Loucy (cell line): ENCODE measurements at regions not wholly inside any gene's neighbourhood (a gene's known extent, or its start where the extent isn't known, plus 50 kb on each side); places are given as distances from the start of the nearest gene placed in this dataset.
"Not testable (repeated sequence)": the region's sequence is repeated elsewhere in the genome, so short reads cannot be mapped to it uniquely, and the experiment has no call there.

Source experiments
- H2AFZ ChIP-seq: fragments of 200-600 bp; sonication (generic); 2 replicates; pipeline ENCODE4 v1.6.0; 2016; ENCODE audit warnings: antibody characterized with exemption, mild to moderate bottlenecking, low read length, moderate library complexity
- H3F3A ChIP-seq: fragments of 200-600 bp; 2 replicates; pipeline ENCODE4 v1.6.0; 2016; ENCODE audit warnings: antibody characterized with exemption, low read depth, mild to moderate bottlenecking
- H3K27me3 ChIP-seq: fragments of 200-600 bp; sonication (generic); 2 replicates; pipeline ENCODE4 v1.6.1; 2014; ENCODE audit warnings: low read length, mild to moderate bottlenecking; ENCODE audit not compliant: insufficient read depth, poor library complexity, severe bottlenecking
- H3K36me3 ChIP-seq: fragments of 200-600 bp; sonication (generic); 2 replicates; pipeline ENCODE4 v1.6.1; 2016; ENCODE audit warnings: low read length; ENCODE audit not compliant: insufficient read depth
- H3K4me1 ChIP-seq: fragments of 200-600 bp; sonication (generic); 2 replicates; pipeline ENCODE4 v1.5.1; 2014; ENCODE audit warnings: low read length, mild to moderate bottlenecking; ENCODE audit not compliant: insufficient read depth, poor library complexity, severe bottlenecking
- H3K4me2 ChIP-seq: fragments of 200-600 bp; sonication (generic); 2 replicates; pipeline ENCODE4 v1.6.0; 2014; ENCODE audit warnings: antibody characterized with exemption, low read length, low read depth, mild to moderate bottlenecking; ENCODE audit not compliant: poor library complexity, severe bottlenecking
- H3K4me3 ChIP-seq: fragments of 200-600 bp; sonication (generic); 2 replicates; pipeline ENCODE4 v1.5.1; 2014; ENCODE audit warnings: low read length, mild to moderate bottlenecking, mixed read lengths; ENCODE audit not compliant: poor library complexity, severe bottlenecking
- H3K79me2 ChIP-seq: fragments of 200-600 bp; sonication (generic); 2 replicates; pipeline ENCODE4 v1.6.1; 2014; ENCODE audit warnings: low read length; ENCODE audit not compliant: insufficient read depth
- H3K9ac ChIP-seq: fragments of 200-600 bp; sonication (generic); 2 replicates; pipeline ENCODE4 v1.6.0; 2014; ENCODE audit warnings: mild to moderate bottlenecking, low read depth, low read length, moderate library complexity; ENCODE audit not compliant: poor library complexity, severe bottlenecking
- H3K9me2 ChIP-seq: fragments of 200-600 bp; sonication (generic); replicated peaks from 2 replicates; pipeline ENCODE4 v1.6.1; 2016; ENCODE audit warnings: low read depth, low read length, mixed read lengths
- H3K9me3 ChIP-seq: fragments of 200-600 bp; sonication (generic); 2 replicates; pipeline ENCODE4 v1.6.1; 2014; ENCODE audit warnings: mild to moderate bottlenecking, antibody characterized with exemption, low read length, low read depth; ENCODE audit not compliant: insufficient read depth
- H4K20me1 ChIP-seq: fragments of 200-600 bp; sonication (generic); 2 replicates; pipeline ENCODE4 v1.6.0; 2014; ENCODE audit warnings: antibody characterized with exemption, low read length, mild to moderate bottlenecking; ENCODE audit not compliant: insufficient read depth, poor library complexity, severe bottlenecking
- CTCF ChIP-seq: fragments of 200-600 bp; sonication (generic); conservative IDR thresholded peaks from 2 replicates; pipeline ENCODE4 v1.5.1; 2014; ENCODE audit warnings: mild to moderate bottlenecking, antibody characterized with exemption, low read length
- EZH2phosphoT487 ChIP-seq: fragments of 200-600 bp; IDR thresholded peaks from 2 replicates; pipeline ENCODE4 v1.6.1; 2018; ENCODE audit warnings: antibody characterized with exemption, mild to moderate bottlenecking, moderate library complexity, borderline replicate concordance

GRCh38 chr6:865846-866245 lies 172.9 kb upstream of the EXOC2 start:
- Histone ChIP-seq H3K9ac (no peak overlapping the region), H3K36me3 (no peaks in the 10 kb centered on the region), H3F3A (no peaks in the 10 kb centered on the region), H4K20me1 (no peaks in the 10 kb centered on the region), H3K4me3 (no peak overlapping the region), H2AFZ (no peak overlapping the region), H3K27me3 (no peaks in the 10 kb centered on the region), H3K9me2 (no peaks in the 10 kb centered on the region), H3K4me2 (no peak overlapping the region), H3K4me1 (no peaks in the 10 kb centered on the region), H3K79me2 (no peaks in the 10 kb centered on the region), H3K9me3 (no peaks in the 10 kb centered on the region)
- TF ChIP-seq EZH2phosphoT487, result no peak
- no peak for TF ChIP-seq CTCF

- no peaks in the 10 kb centered on the region for H3K4me1 ChIP-seq
- no peak overlapping the region for H3K9ac ChIP-seq
- H3K36me3 ChIP-seq, result no peaks in the 10 kb centered on the region
- H2AFZ ChIP-seq, result no peak overlapping the region
- H3F3A ChIP-seq, result no peaks in the 10 kb centered on the region
- no peaks in the 10 kb centered on the region for H3K9me3 ChIP-seq
- H3K27me3 ChIP-seq, result no peaks in the 10 kb centered on the region
- no peaks in the 10 kb centered on the region for H3K79me2 ChIP-seq
- no peak overlapping the region for H3K4me2 ChIP-seq
- H3K4me3 ChIP-seq, result no peak overlapping the region
- no peaks in the 10 kb centered on the region for H4K20me1 ChIP-seq
- no peaks in the 10 kb centered on the region for H3K9me2 ChIP-seq
- TF ChIP-seq CTCF (no peak), EZH2phosphoT487 (no peak)
These were observed 170.9 kb upstream of the EXOC2 start for GRCh38 chr6:863831-864230.

- not testable (repeated sequence) for H3K79me2 ChIP-seq, H3K9ac ChIP-seq, H3K9me3 ChIP-seq, H3K36me3 ChIP-seq, H3F3A ChIP-seq, H3K4me2 ChIP-seq, H3K9me2 ChIP-seq, H3K27me3 ChIP-seq, H2AFZ ChIP-seq, H3K4me1 ChIP-seq, H4K20me1 ChIP-seq, H3K4me3 ChIP-seq
These were observed 170.2 kb upstream of the EXOC2 start for GRCh38 chr6:863127-863526.

- Histone ChIP-seq H2AFZ (no peak overlapping the region), H3K79me2 (no peaks in the 10 kb centered on the region), H3K9me2 (no peaks in the 10 kb centered on the region), H3F3A (no peaks in the 10 kb centered on the region), H3K36me3 (no peaks in the 10 kb centered on the region), H3K27me3 (no peaks in the 10 kb centered on the region), H3K4me1 (no peaks in the 10 kb centered on the region), H3K4me2 (no peak overlapping the region), H4K20me1 (no peaks in the 10 kb centered on the region), H3K9me3 (no peaks in the 10 kb centered on the region), H3K4me3 (no peak overlapping the region), H3K9ac (no peak overlapping the region)
- TF ChIP-seq CTCF (no peak), EZH2phosphoT487 (no peak)
These were observed 167.0 kb upstream of the EXOC2 start for GRCh38 chr6:859936-860335.
